ENCODE measurements at regions not wholly inside any gene's neighbourhood (a gene's known extent, or its start where the extent isn't known, plus 50 kb on each side); places are given as distances from the start of the nearest gene placed in this dataset.
"Not testable (repeated sequence)": the region's sequence is repeated elsewhere in the genome, so short reads cannot be mapped to it uniquely, and the experiment has no call there.

DNA sequence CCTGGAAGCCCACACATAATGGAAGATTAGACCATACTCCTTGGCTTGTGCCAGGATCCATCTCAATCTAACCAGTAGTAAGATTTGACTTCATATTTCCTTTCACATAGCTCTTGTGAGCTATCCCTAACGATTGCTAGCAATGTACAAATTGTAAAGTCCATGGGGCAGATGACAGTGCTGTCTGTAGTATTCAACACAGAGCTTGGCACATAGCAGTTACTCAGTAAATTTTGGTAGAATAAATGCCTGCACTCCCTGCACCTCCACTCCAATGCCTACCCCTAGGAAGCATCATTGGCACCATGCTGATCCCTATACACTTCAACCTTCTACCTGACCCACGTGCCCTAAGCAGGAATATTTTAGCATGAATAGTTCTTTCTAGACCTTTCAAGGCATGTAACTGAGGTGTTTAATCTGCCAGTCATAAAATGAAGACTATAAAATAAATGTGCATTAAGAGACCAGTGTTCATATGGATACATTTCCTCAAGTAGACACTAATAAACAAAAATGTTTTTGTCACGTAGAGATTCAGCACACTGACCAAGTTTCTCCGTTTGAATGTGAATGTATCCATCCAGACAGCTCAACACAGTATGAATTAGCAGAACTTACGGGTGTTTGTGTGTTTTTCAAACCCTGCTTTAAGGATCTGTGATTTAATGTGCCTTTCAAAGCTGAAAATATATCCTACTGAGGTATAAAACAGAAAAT is 98.8 kb downstream of the BMP4 start:
- DNase-seq, result no peak

DNA sequence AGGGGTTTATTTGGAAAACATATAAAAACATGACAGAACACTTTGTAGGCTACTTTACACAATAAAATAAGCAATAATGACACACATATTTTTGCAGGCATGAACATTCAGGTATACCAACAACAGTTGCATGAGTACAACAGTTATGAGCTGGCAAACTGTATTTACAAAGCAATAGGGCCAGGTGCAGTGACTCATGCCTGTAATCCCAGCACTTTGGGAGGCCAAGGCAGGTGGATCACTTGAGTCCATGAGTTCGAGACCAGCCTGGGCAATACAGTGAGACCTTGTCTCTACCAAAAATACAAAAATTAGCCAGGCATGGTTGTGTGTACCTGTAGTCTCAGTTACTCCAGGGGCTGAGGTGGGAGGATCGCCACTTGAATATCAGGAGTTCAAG is 101.1 kb downstream of the BMP4 start:
- no peak for DNase-seq

DNA sequence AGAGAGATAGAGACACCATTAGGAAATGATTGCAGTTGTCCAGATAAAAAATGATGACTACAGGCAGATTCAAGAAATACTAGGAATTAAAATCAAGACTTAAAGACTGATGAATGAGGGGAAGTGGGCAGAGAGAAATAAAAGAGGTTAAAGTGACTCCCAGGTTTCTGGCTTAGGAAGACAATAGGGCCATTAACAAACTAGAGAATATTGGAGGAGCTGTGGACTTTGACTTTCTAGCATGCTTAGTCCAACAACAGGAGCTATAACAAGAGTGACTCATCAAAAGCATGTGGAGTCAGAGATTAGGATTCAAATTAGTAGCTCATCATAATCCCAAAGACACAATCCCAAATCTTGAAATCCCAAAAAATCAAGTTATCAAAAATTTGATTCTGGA is 101.5 kb downstream of the BMP4 start:
- DNase-seq, result no peak

DNA sequence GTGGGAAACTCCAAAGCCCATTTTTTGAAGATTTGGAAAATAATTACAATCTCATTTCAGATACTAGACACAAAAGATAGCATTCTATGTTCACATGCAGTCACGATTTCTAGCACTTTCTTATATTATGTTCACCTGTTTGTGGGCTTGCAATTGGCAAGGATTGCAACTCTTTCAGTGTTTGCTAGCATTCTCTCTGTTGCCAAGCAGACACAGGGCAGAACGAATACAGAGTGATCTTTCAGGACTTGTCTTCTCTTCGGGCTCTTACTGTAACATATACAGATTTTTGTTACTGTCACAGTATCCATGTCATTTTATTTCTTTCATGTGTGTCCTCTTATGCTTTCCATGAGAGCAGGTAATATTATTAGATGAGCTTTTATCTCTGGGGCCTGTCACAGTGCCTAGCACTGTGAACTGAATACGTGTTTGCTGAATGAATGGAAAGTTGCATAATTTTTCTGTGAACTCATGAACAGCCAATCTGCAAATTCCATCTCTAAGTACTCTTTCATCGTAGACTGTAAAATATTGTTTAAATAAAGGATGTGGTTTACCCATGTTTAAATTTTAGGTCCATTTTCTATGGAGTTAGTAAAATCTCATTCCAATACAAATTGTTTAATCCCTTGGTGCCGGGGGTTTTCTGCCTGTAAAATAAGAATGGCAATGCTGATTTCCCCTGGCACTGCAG is 105.1 kb downstream of the BMP4 start:
- no peak for DNase-seq

DNA sequence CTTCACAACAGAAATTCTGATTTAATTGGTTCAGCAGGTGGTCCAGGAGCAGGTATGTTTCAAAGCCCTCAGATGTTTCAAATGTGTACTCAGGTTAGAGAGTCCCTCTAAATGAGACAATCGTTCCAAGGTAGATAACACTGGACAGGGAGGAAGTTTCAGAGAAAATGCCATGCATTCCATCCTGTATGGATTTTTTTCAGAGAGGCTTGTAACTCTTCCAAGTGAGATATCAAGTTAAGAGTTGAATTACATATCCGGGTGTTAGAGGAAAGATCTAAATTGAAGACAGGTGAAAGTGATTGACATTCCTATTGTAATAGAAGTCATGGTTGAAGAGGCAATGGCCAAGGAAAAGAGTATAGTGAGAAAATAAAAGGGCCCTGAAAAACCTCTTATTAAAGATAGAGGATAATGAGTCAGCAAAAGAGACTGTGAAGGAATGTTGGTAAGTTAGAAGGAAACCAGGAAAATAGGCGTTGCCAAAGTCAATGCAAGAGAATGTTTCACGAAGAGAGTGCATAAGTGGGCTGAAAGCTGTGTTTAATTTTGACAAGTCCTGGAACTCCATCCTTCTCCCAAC is 105.8 kb downstream of the BMP4 start:
- no peak for DNase-seq

DNA sequence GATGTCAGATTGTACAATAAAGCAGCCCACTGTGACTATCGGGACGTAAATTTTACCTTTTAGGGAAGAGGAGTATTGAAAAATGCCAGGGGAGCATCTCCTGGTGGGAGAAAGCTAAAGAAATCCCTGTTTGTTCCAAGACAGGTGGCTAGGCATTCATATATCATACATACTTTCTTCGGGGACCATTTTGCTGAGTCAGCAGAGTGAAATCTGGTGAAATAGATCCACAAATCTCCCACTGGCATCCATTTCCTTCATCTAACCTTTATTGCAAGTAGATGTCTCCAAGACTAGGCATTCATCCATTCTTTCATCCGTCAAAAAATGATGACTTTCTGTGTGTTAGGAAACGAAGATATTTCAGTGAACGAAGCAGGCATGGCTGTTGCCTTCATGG is 107.1 kb downstream of the BMP4 start:
- DNase-seq, result no peak

DNA sequence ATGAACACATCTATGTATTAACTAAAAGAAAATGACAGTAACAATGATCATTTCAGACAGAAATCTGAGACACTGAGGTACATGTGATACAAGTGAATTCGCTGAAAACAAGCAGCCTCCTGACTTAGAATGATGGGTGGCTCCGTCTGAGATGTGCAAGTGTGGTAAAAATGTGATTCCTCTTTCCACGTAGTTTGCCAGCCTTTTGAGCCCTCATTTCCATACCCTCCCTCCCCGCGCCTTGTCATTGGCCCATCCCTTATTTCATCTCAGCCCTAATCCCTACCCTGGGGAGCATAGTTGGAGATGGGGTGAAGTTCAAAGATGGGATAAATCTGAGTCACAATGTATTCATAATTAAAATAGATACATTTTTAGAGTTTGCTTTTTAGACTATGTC is 107.8 kb downstream of the BMP4 start:
- DNase-seq, result no peak

DNA sequence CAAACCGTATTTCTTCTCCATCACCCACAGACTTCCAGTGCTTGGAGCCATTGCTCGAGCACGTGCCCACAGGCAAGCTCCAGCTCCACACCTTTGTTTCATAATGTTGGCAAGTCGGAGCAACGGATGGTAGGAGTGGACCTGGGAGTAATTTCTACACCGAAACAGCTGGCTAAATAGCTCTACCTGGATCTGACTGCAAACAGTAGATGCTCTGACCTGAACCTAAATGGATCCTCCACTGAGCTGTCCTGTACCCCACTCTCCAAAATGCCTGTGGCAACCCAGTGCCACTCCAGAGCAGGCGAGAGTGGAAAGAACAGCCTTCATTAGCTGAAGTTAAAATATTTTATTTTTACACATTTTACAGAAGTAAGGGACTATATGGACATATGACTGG is 108.7 kb downstream of the BMP4 start:
- no peak for DNase-seq

DNA sequence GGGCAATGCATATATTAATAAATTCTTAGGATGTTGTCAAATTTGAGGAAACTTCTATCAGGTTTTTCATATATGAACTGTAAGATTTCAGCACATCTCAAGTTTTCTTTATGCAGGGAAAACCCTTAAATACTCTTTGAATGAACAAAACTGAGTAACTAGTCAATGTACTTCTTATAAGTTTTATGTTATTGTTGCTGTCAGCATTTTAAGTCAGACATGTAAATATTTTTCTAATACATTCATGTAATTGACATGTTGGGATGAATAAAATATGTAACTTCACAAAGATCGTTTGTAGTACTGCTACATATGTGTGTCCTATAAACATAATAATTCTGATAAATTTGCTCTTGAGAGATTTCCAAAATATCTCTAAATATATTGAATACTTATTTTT is 109.6 kb downstream of the BMP4 start:
- DNase-seq, result no peak

DNA sequence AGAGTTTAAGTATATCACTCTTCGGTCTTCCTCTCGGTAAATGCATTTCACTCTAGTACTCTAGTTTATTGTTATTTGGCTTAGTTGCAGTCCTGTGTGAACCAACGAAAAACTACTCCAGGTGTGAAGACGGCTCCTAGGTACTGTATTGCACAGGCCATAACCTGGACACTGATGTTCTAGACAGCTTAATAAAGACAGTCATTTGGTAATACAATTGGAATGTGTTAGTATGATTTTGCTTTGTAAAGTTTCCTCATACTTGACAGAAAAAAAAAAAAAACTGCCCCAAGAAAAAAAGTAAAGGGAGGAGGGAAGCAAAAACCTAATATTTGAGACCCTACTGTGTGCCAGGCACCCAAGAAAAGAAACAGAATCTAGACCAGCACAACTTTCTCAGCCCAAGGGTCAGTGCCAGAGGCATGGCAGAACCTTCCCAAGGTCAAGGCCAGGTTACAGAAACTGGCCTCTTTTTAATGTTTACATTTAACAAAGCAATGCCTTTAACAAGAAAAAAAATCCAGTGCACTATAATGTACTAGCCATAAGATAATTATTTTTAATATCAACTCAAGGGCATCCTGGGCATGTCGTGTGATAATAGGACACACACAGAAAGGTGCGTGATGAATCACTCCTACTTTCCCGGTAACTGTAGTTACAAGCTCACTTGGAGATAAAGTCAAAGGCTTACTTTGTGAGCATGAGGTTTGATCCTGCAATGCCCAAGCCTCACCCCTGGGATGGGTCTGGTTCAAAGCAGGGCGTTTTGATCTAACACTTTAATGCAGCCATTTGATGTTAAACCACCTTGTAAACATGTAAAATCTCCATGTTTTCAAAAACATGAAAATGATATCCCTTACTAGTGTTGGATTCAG is 110.6 kb downstream of the BMP4 start:
- DNase-seq, result no peak

DNA sequence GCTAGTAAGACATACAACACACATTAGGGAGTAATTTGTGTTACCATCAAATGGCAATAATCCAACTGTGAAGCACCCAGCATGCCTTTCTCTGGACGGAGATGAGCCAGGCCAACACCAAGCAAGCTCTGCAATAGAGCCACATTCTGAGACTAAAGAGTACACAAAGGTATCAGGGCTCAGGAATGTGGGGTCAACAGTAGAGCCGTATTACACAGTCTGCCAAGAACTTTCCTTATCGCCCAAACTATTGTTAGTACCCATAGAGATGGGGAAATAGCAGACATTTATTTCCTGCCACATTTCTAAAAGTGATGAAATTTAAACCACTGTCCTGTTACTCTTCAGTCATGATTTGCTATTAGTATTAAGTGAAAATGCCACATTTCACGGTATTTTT is 113.7 kb downstream of the BMP4 start:
- DNase-seq, result no peak

DNA sequence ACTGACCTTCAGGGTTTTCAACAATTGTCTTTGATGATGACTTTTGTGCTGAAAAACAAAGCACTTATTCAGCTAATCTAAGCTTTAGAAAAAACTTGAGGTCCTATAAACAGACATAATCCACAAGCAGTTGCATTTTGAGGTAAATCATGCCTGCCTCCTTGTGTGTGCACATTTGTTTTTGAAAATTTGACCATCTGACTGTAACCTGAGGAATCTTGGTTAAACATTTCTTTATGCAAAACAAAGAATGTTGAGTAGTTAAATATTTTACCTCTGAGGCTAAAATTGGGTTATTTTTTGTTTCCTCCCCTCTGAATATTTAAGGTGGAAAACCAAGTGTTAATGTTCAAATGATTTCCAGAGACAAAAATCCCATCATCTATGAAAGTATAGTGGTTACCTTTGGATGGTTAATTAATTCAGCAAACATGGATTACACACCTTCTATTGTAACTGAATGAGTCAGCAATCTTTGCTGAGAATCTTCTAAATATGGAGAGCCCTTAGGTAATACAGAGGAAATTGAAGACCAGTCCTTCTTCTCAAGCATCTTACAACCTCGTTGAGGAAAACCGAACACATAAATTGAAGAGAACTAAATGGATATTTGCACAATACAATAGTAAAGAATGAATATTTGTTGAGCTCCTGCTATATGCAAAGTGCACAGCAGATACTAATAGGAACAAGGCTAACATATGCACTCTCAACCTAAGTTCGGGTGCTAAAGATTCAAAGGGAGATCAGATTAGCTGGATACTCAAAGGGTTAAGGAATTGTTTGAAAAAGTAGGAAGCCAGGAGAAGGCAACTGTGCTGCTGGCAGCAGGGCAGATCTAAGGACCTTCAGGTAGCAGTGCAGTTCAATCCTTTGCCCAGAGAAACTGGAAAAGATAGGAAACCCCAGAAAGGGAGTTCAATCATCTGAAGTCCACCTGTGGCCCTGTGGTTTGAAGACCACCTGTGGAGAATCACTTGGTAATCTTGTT is 115.2 kb downstream of the BMP4 start:
- DNase-seq, result no peak

DNA sequence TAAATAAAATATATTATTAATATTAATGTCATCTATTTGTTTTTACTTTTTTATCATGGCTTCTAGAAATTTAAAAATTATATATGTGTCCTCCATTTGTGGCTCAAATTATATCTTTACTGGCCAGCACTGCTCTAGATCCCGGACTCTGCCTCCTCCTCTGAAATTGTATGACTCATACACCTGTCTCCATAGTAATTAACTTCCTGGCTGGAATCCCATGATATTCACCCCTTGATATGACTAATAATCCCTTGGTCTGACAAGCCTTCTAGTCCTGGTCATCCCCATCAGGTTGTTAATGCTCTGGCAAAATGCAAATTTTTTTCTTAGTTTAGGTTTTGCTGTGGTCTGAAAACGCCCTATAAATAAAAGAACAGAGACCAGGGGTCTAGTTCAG is 116.2 kb downstream of the BMP4 start:
- no peak for DNase-seq

DNA sequence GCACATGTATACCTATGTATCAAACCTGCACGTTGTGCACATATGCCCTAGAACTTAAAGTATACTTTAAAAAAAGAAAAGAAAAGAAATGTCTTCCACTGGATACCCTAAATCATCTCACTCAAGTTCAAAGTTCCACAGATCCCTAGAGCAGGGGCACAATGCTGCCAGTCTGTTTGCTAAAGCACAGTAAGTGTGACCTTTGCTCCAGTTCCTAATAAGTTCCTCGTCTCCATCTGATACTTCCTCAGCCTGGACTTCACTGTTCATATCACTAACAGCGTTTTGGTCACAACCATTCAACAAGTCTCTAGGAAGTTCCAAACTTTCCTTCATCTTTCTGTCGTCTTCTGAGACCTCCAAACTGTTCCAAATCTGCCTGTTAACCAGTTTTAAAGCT is 118.3 kb downstream of the BMP4 start:
- DNase-seq, result no peak

DNA sequence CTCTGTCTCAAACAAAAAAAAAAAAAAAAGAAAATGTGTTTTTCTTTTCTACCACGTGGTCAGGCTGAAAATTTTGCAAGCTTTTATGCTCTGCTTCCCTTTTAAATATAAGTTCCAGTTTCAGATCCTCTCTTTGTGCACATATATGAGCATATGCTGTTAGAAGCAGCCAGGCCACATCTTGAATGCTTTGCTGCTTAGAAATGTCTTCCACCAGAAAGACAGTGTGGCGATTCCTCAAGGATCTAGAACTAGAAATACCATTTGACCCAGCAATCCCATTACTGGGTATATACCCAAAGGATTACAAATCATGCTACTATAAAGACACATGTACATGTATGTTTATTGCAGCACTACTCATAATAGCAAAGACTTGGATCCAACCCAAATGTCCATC is 119.0 kb downstream of the BMP4 start:
- DNase-seq, result not testable (repeated sequence)

DNA sequence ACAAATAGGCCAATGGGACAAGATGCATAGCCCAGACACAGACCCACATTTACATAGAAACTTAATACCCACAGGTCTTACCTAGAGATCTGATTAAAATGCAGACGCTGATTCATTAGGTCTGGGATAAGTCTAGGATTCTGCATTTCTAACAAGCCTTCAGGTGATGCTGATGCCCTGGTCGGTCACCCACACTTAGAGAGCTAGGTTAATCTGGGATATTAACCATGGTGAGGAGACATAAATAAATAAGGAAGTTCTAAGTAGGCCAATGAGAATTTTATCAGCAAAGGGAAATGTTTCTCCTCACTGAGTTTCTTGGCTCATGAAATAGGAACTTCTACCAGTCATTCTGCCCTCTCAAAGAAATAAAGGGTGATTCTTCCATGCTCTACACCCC is 120.1 kb downstream of the BMP4 start:
- DNase-seq, result no peak

DNA sequence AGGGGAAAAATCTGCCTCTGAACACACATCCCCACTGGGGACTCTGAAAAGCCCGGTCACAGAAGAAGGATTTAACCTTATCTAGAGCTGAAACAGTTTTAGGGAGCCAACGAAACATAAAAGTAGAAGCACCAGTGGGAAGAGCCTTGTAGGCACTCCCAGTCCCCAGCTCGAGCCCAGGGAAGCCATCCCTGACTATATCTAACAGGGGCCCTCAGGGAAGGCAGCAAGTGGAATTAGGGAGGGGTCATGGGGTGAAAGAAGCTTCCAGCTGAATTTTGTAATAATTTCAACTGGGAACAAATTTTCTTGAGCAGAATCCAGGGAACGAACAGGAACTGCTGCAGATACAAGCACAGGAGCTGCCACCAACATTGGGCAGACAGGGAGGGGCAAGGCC is 127.8 kb downstream of the BMP4 start:
- no peak for DNase-seq

DNA sequence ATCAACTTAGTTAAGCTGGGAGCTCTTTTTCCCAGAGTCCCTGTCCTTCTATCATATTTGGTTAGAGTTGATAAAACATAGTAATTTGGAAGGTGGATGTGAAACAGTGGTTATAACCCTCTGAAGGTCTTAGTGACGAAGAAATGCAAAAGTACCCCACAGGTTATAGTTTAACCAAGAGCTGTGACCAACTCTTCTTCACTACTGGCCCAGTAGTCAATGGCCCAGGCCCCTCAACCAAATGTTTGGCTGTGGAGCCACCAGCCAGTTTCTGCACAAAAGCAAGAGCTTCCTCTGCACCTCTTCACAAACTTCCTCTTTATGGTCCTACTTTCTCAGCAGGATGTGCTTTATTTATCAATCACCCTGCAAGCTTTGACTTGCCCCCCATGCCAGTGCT is 132.6 kb downstream of the BMP4 start:
- no peak for DNase-seq

DNA sequence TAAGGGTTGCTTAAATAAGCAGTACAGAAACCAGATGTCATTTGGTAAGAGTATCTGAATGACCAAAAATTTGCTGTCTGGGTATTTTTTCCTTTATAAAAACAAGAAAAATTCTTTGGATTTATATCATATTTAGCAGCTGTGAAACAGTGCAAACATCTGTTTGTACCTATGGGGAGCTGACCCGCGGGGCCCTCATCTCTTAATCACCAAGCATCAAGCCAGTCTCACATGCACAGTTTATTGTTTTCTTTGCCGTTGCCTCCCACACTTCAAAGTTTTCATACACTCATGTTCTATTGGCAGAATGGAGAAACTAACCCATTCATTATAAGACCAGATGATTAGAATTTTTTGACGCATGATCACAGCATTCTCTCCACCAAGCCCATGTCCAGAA is 142.2 kb downstream of the BMP4 start:
- no peak for DNase-seq

DNA sequence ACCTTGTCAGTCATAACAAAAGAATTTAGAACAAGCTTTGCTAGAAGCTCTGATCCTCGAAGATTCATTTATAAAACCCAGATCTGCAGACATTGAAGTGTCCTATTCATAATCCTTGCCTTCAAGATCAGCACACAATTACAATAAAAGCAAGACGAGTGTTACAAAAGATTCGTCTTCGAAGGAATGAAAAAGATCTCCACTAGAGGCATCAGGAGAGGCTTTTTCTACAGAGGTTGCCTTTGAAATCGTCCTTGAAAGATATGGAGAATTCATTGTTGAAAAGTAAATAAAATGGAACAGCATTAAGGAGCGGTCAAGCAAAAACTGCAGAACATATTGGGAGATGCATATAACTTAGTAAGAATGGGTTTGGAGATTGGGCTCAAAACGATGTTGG is 146.4 kb downstream of the BMP4 start:
- no peak for DNase-seq

DNA sequence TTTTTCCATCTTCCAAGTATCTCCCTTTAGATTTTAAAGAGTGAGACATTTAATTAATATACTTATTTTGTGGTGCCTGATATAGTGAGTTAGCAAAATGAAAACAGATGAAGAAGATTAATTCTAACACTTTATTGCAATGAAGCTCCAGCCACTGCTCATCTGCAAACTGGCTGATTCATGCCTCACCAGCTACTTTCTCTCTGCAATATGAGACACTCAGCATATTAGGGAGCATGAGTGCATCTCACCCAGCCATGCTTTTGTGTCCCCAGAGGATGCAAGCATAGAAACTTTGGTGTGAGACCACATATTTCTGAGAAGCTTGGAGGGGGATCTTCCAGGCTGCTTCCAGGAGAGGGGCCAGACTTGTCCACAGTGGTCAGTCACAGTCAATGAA is 148.6 kb downstream of the BMP4 start:
- no peak for DNase-seq

DNA sequence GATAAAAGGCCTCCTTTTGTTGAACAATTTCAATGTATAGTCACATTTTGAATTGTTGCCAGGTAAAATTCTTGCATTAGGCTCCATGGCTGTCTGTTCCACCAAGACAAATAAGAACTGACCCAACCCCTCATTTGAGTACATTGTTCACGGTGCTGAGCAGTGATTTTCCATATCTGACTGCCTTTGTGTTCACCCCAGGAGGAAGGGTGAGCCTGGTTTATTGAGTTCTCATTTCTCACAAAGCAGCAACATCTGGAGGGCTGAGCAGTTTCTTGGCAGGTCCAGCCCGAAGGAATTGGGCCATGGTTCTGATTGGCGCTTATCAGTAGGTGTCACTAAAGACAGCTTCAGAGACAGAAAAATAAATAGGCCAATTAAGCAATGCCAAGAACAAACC is 149.1 kb downstream of the BMP4 start:
- DNase-seq, result no peak
